DND-41 (cell line): ENCODE measurements at regions not wholly inside any gene's neighbourhood (a gene's known extent, or its start where the extent isn't known, plus 50 kb on each side); places are given as distances from the start of the nearest gene placed in this dataset.

Experiments used
- EZH2 ChIP-seq: IDR thresholded peaks from 3 replicates; pipeline ENCODE4 v1.6.1; 2012; ENCODE audit warnings: borderline replicate concordance, low read depth, mild to moderate bottlenecking, moderate library complexity, low read length, inconsistent platforms; ENCODE audit not compliant: severe bottlenecking
- TF ChIP-seq, protein P1 (sequence below): IDR thresholded peaks from 2 replicates; pipeline ENCODE4 v1.5.1; 2012; ENCODE audit warnings: borderline replicate concordance, low read length, moderate library complexity, mild to moderate bottlenecking; ENCODE audit not compliant: poor library complexity, severe bottlenecking; ENCODE audit errors: extremely low read depth

DNA sequence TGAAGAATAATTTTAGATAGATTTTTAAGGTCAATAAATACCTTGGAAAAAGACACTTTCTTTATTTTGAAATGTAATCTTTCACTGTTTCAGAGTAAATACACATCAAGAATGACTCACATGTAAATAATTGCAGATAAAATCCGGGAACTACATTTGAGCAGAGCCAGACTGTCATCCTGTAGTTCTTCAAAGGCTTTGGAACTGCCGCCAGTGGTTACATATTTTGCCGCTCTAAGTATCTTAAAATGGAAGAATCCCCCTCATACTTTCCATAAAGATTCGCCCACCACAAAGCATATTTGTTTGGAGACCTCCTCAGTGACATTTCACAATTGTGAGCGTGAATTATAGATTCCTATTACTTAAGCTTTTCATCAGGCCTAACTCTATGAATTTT is 607.8 kb upstream of the ZFP42 start:
- TF ChIP-seq, protein P1, sequence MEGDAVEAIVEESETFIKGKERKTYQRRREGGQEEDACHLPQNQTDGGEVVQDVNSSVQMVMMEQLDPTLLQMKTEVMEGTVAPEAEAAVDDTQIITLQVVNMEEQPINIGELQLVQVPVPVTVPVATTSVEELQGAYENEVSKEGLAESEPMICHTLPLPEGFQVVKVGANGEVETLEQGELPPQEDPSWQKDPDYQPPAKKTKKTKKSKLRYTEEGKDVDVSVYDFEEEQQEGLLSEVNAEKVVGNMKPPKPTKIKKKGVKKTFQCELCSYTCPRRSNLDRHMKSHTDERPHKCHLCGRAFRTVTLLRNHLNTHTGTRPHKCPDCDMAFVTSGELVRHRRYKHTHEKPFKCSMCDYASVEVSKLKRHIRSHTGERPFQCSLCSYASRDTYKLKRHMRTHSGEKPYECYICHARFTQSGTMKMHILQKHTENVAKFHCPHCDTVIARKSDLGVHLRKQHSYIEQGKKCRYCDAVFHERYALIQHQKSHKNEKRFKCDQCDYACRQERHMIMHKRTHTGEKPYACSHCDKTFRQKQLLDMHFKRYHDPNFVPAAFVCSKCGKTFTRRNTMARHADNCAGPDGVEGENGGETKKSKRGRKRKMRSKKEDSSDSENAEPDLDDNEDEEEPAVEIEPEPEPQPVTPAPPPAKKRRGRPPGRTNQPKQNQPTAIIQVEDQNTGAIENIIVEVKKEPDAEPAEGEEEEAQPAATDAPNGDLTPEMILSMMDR, result no peak
- TF ChIP-seq EZH2, result no peak
